ENCODE measurements at regions not wholly inside any gene's neighbourhood (a gene's known extent, or its start where the extent isn't known, plus 50 kb on each side); places are given as distances from the start of the nearest gene placed in this dataset.

- Histone ChIP-seq H3K4me3 (replicated peaks in 1 of 3) (no peak overlapping the region), H3K27me3 (no peaks in the 10 kb centered on the region), H3K4me1 (no peaks in the 10 kb centered on the region), H3K27ac (no peak overlapping the region), H3K9me3 (no peaks in the 10 kb centered on the region), H3K36me3 (no peaks in the 10 kb centered on the region)
- TF ChIP-seq POLR2A (IDR thresholded peaks at IDR 0.05) (no peak), CTCF (IDR thresholded peaks at IDR 0.05) (no peak)
- intact Hi-C loops (cut with DNase I) = no loop called here
- DNase-seq = no peak
- WGBS, 2 donors = 80 to 100% methylated on average over 1 of the region's 1 CpG
Measured at GRCh38 chr5:97842687-97843086, 659.6 kb upstream of the RIOK2 start.

GRCh38 chr5:97844797-97845196 lies 661.8 kb upstream of the RIOK2 start:
- no peaks in the 10 kb centered on the region for H3K9me3 ChIP-seq
- DNase-seq = no peak
- no peaks in the 10 kb centered on the region for H3K4me1 ChIP-seq
- TF ChIP-seq CTCF (IDR thresholded peaks at IDR 0.05) (no peak), POLR2A (IDR thresholded peaks at IDR 0.05) (no peak)
- no peaks in the 10 kb centered on the region for H3K27me3 ChIP-seq
- no peak overlapping the region for H3K4me3 ChIP-seq (replicated peaks in 1 of 3)
- intact Hi-C loops (cut with DNase I) = no loop called here
- WGBS, 2 donors = 75 to 76% methylated on average over 4 of the region's 4 CpGs
- no peak overlapping the region for H3K27ac ChIP-seq
- no peaks in the 10 kb centered on the region for H3K36me3 ChIP-seq

- TF ChIP-seq POLR2A (IDR thresholded peaks at IDR 0.05) (no peak), CTCF (IDR thresholded peaks at IDR 0.05) (no peak)
- no peaks in the 10 kb centered on the region for H3K9me3 ChIP-seq
- no peak overlapping the region for H3K27ac ChIP-seq
- DNase-seq = no peak
- H3K4me3 ChIP-seq (replicated peaks in 1 of 3) = no peak overlapping the region
- H3K4me1 ChIP-seq = no peaks in the 10 kb centered on the region
- intact Hi-C loops (cut with DNase I) = no loop called here
- H3K27me3 ChIP-seq = no peaks in the 10 kb centered on the region
- H3K36me3 ChIP-seq = no peaks in the 10 kb centered on the region
Measured at GRCh38 chr5:97846643-97847042, 663.6 kb upstream of the RIOK2 start.

GRCh38 chr5:97847920-97848631 lies 665.0 kb upstream of the RIOK2 start:
- no peak for DNase-seq
- intact Hi-C loops (cut with DNase I) = no loop called here

More at GRCh38 chr5:97847920-97848631, 665.0 kb upstream of the RIOK2 start:
- TF ChIP-seq CTCF (IDR thresholded peaks at IDR 0.05) (no peak), POLR2A (IDR thresholded peaks at IDR 0.05) (no peak)
- Histone ChIP-seq H3K27me3 (no peaks in the 10 kb centered on the region), H3K4me3 (replicated peaks in 1 of 3) (no peak overlapping the region), H3K4me1 (no peaks in the 10 kb centered on the region), H3K9me3 (no peaks in the 10 kb centered on the region), H3K27ac (no peak overlapping the region), H3K36me3 (no peaks in the 10 kb centered on the region)
- 82 to 83% methylated on average over 2 of the region's 2 CpGs for WGBS, 2 donors
